Activated T-helper 2 cell treated with anti-CD3 and anti-CD28 coated beads, Interferon-gamma antibody, Interleukin-2, Interleukin-4, amounts not matched to agents 10 μg/mL and 5 μg/mL and 100 μg/mL, durations not matched to agents 14 hours and 24 hours and 36 hours (primary cell): ENCODE measurements at regions not wholly inside any gene's neighbourhood (a gene's known extent, or its start where the extent isn't known, plus 50 kb on each side); places are given as distances from the start of the nearest gene placed in this dataset.

Experiments used
- DNase-seq: peaks from one replicate; pipeline ENCODE4 v3.0.0; 2021; ENCODE audit warnings: low spot score
- H3K27ac Mint-ChIP-seq: one replicate; pipeline ENCODE4 v1.8.0; 2021; ENCODE audit warnings: mixed read lengths
- H3K27me3 Mint-ChIP-seq: one replicate; pipeline ENCODE4 v1.8.0; 2021; ENCODE audit warnings: low read depth, mixed read lengths
- H3K36me3 Mint-ChIP-seq: one replicate; pipeline ENCODE4 v1.8.0; 2021; ENCODE audit warnings: low read depth, mixed read lengths
- H3K4me1 Mint-ChIP-seq: one replicate; pipeline ENCODE4 v1.8.0; 2021; ENCODE audit warnings: low read depth, mixed read lengths
- H3K4me3 Mint-ChIP-seq: one replicate; pipeline ENCODE4 v1.8.0; 2021; ENCODE audit warnings: low read depth, mild to moderate bottlenecking, moderate library complexity, mixed read lengths
- H3K9me3 Mint-ChIP-seq: one replicate; pipeline ENCODE4 v1.8.0; 2021; ENCODE audit warnings: mixed read lengths
- intact Hi-C: fragments of 100-400 bp; cut with micrococcal nuclease; formaldehyde crosslinking; loops from one replicate; pipeline ENCODE4 v1.15.1; 2023

GRCh38 chr2:35938838-35939237 is 416.7 kb upstream of the CRIM1 start:
- H3K27ac Mint-ChIP-seq, result no peak overlapping the region
- no peaks in the 10 kb centered on the region for H3K4me1 Mint-ChIP-seq
- intact Hi-C loops, result no loop called here
- no peak overlapping the region for H3K4me3 Mint-ChIP-seq
- H3K9me3 Mint-ChIP-seq, result no peaks in the 10 kb centered on the region
- no peak for DNase-seq
- no peaks in the 10 kb centered on the region for H3K36me3 Mint-ChIP-seq
- H3K27me3 Mint-ChIP-seq, result peaks cover 1% of the 10 kb centered on the region

- Mint-ChIP-seq H3K4me3 (no peak overlapping the region), H3K27ac (no peak overlapping the region), H3K4me1 (no peaks in the 10 kb centered on the region), H3K36me3 (no peaks in the 10 kb centered on the region), H3K27me3 (no peaks in the 10 kb centered on the region), H3K9me3 (no peaks in the 10 kb centered on the region)
- intact Hi-C loops, result no loop called here
- no peak for DNase-seq
Measured at GRCh38 chr2:35933031-35933430, 422.5 kb upstream of the CRIM1 start.

GRCh38 chr2:35932276-35932963 is 423.2 kb upstream of the CRIM1 start:
- intact Hi-C loops, result no loop called here
- Mint-ChIP-seq H3K9me3 (no peaks in the 10 kb centered on the region), H3K27me3 (no peaks in the 10 kb centered on the region)

GRCh38 chr2:35931626-35932025 is 424.0 kb upstream of the CRIM1 start:
- Mint-ChIP-seq H3K36me3 (no peaks in the 10 kb centered on the region), H3K27ac (no peak overlapping the region), H3K27me3 (no peaks in the 10 kb centered on the region), H3K4me1 (no peaks in the 10 kb centered on the region), H3K4me3 (no peak overlapping the region), H3K9me3 (no peaks in the 10 kb centered on the region)
- intact Hi-C loops, result no loop called here
- no peak for DNase-seq

More at GRCh38 chr2:35932276-35932963, 423.2 kb upstream of the CRIM1 start:
- H3K4me3 Mint-ChIP-seq, result no peak overlapping the region
- DNase-seq, result no peak
- no peaks in the 10 kb centered on the region for H3K4me1 Mint-ChIP-seq
- no peak overlapping the region for H3K27ac Mint-ChIP-seq
- H3K36me3 Mint-ChIP-seq, result no peaks in the 10 kb centered on the region

GRCh38 chr2:35931115-35931514 is 424.5 kb upstream of the CRIM1 start:
- Mint-ChIP-seq H3K27me3 (no peaks in the 10 kb centered on the region), H3K27ac (no peak overlapping the region), H3K4me3 (no peak overlapping the region), H3K9me3 (no peaks in the 10 kb centered on the region), H3K36me3 (no peaks in the 10 kb centered on the region), H3K4me1 (no peaks in the 10 kb centered on the region)
- intact Hi-C loops, result no loop called here
- no peak for DNase-seq

- no peak overlapping the region for H3K4me3 Mint-ChIP-seq
- H3K36me3 Mint-ChIP-seq, result no peaks in the 10 kb centered on the region
- intact Hi-C loops, result no loop called here
- DNase-seq, result no peak
- no peaks in the 10 kb centered on the region for H3K9me3 Mint-ChIP-seq
- H3K27me3 Mint-ChIP-seq, result no peaks in the 10 kb centered on the region
- no peak overlapping the region for H3K27ac Mint-ChIP-seq
- H3K4me1 Mint-ChIP-seq, result no peaks in the 10 kb centered on the region
Measured at GRCh38 chr2:35929551-35929950, 426.0 kb upstream of the CRIM1 start.

GRCh38 chr2:35920061-35920460 is 435.5 kb upstream of the CRIM1 start:
- no peaks in the 10 kb centered on the region for H3K4me1 Mint-ChIP-seq
- H3K36me3 Mint-ChIP-seq, result no peaks in the 10 kb centered on the region
- H3K27me3 Mint-ChIP-seq, result no peaks in the 10 kb centered on the region
- no peak overlapping the region for H3K4me3 Mint-ChIP-seq
- no peaks in the 10 kb centered on the region for H3K9me3 Mint-ChIP-seq
- DNase-seq, result no peak
- H3K27ac Mint-ChIP-seq, result no peak overlapping the region
- intact Hi-C loops, result no loop called here

GRCh38 chr2:35915261-35915660 is 440.3 kb upstream of the CRIM1 start:
- H3K27me3 Mint-ChIP-seq, result no peaks in the 10 kb centered on the region
- intact Hi-C loops, result no loop called here
- no peak overlapping the region for H3K27ac Mint-ChIP-seq

GRCh38 chr2:35891936-35892335 is 463.6 kb upstream of the CRIM1 start:
- H3K4me3 Mint-ChIP-seq, result peak overlapping the region; percentile 3
- H3K27ac Mint-ChIP-seq, result no peak overlapping the region
- intact Hi-C loops, result no loop called here

More at GRCh38 chr2:35915261-35915660, 440.3 kb upstream of the CRIM1 start:
- H3K36me3 Mint-ChIP-seq, result no peaks in the 10 kb centered on the region
- no peaks in the 10 kb centered on the region for H3K9me3 Mint-ChIP-seq
- DNase-seq, result no peak
- H3K4me1 Mint-ChIP-seq, result no peaks in the 10 kb centered on the region
- H3K4me3 Mint-ChIP-seq, result no peak overlapping the region

GRCh38 chr2:35891528-35891927 is 464.1 kb upstream of the CRIM1 start:
- H3K9me3 Mint-ChIP-seq, result no peaks in the 10 kb centered on the region
- intact Hi-C loops, result no loop called here
- no peaks in the 10 kb centered on the region for H3K36me3 Mint-ChIP-seq
- peaks cover 7% of the 10 kb centered on the region for H3K4me1 Mint-ChIP-seq
- H3K4me3 Mint-ChIP-seq, result no peak overlapping the region
- no peak for DNase-seq
- no peak overlapping the region for H3K27ac Mint-ChIP-seq
- H3K27me3 Mint-ChIP-seq, result peaks cover 3% of the 10 kb centered on the region

More at GRCh38 chr2:35891936-35892335, 463.6 kb upstream of the CRIM1 start:
- H3K9me3 Mint-ChIP-seq, result no peaks in the 10 kb centered on the region
- no peaks in the 10 kb centered on the region for H3K36me3 Mint-ChIP-seq
- DNase-seq, result no peak
- H3K4me1 Mint-ChIP-seq, result peaks cover 7% of the 10 kb centered on the region
- H3K27me3 Mint-ChIP-seq, result peaks cover 3% of the 10 kb centered on the region

- no peaks in the 10 kb centered on the region for H3K9me3 Mint-ChIP-seq
- H3K36me3 Mint-ChIP-seq, result no peaks in the 10 kb centered on the region
- no peak for DNase-seq
- H3K4me3 Mint-ChIP-seq, result no peak overlapping the region
- no peak overlapping the region for H3K27ac Mint-ChIP-seq
- no peaks in the 10 kb centered on the region for H3K27me3 Mint-ChIP-seq
- peaks cover 6% of the 10 kb centered on the region for H3K4me1 Mint-ChIP-seq
- intact Hi-C loops, result no loop called here
Measured at GRCh38 chr2:35887146-35887545, 468.4 kb upstream of the CRIM1 start.

- Mint-ChIP-seq H3K36me3 (no peaks in the 10 kb centered on the region), H3K27me3 (no peaks in the 10 kb centered on the region), H3K4me1 (no peaks in the 10 kb centered on the region), H3K27ac (no peak overlapping the region), H3K4me3 (no peak overlapping the region), H3K9me3 (no peaks in the 10 kb centered on the region)
- intact Hi-C loops, result no loop called here
- no peak for DNase-seq
Measured at GRCh38 chr2:35873921-35874320, 481.7 kb upstream of the CRIM1 start.

GRCh38 chr2:35871672-35872071 is 483.9 kb upstream of the CRIM1 start:
- H3K36me3 Mint-ChIP-seq, result no peaks in the 10 kb centered on the region
- H3K4me3 Mint-ChIP-seq, result no peak overlapping the region
- H3K9me3 Mint-ChIP-seq, result no peaks in the 10 kb centered on the region
- H3K4me1 Mint-ChIP-seq, result no peaks in the 10 kb centered on the region
- intact Hi-C loops, result no loop called here
- no peaks in the 10 kb centered on the region for H3K27me3 Mint-ChIP-seq
- DNase-seq, result no peak
- H3K27ac Mint-ChIP-seq, result no peak overlapping the region

- H3K4me1 Mint-ChIP-seq, result no peaks in the 10 kb centered on the region
- H3K9me3 Mint-ChIP-seq, result no peaks in the 10 kb centered on the region
- H3K36me3 Mint-ChIP-seq, result no peaks in the 10 kb centered on the region
- no peak for DNase-seq
- no peak overlapping the region for H3K27ac Mint-ChIP-seq
- H3K27me3 Mint-ChIP-seq, result no peaks in the 10 kb centered on the region
- intact Hi-C loops, result no loop called here
- H3K4me3 Mint-ChIP-seq, result no peak overlapping the region
Measured at GRCh38 chr2:35870713-35871112, 484.9 kb upstream of the CRIM1 start.
